ELF-1 (cell line): ENCODE measurements at regions not wholly inside any gene's neighbourhood (a gene's known extent, or its start where the extent isn't known, plus 50 kb on each side); places are given as distances from the start of the nearest gene placed in this dataset.
A peak's percentile ranks its signal among the peaks of the same experiment; 100 is the strongest.
"Not testable (repeated sequence)": the region's sequence is repeated elsewhere in the genome, so short reads cannot be mapped to it uniquely, and the experiment has no call there.

Source experiments
- DNase-seq: peaks from one replicate; pipeline ENCODE4 v3.0.0-alpha.2; 2016; ENCODE audit warnings: low read depth, low spot score

DNA sequence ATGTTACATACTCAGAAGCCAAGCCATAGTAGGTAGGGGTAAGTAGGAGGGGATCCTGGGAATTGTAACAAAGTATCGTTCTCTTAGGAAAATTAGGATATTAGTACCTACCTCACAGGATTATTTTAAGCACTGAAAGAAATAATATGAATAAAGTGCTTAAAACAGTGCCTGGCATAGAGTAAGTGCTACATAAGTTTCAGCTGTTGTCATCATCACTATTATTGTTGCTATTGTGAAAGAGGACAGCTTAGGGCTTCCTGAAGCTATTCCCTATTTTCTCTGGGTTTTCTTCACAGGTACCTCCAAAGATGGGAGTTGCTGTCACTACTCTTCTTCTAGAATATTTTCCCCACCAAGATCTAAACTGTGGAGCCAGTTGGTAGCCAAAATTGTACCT lies 443.7 kb upstream of the FGF16 start:
- no peak for DNase-seq

DNA sequence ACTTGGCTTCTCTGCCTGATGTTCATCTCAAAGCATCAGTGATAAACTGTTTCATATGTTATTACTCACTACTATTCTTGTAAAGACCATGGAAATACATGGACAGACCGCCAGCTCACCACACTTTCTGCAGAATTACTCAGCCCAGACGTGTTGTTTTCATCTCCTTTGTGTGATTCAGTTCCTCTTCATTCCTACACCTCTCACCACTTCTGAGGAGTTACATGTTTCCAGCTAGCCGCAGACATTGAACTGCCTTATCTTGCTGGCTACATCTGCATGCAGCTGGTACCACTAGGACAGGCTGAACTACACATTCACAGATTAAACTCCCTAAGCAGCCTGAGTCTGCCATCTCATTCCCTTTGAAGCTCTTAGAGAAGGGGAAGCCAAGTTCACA lies 443.2 kb upstream of the FGF16 start:
- DNase-seq, result no peak

DNA sequence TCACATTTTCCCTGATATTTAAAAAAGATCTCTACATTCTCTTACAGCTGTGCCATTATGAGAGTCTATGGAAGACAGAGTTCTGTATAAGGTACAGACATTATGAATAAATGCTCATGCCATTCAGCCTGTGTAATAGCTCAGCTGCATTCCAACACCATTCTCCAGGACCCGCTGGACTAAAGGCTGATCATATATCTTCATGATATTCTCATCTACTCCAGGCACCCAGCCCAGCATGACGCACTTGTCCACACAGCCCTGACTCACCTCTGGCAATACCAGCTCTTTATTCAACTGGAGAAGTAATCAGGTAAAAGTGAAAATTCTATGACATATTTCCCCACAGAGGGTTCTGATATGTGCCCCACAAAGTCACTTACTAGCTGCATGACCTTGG lies 437.5 kb upstream of the FGF16 start:
- no peak for DNase-seq

DNA sequence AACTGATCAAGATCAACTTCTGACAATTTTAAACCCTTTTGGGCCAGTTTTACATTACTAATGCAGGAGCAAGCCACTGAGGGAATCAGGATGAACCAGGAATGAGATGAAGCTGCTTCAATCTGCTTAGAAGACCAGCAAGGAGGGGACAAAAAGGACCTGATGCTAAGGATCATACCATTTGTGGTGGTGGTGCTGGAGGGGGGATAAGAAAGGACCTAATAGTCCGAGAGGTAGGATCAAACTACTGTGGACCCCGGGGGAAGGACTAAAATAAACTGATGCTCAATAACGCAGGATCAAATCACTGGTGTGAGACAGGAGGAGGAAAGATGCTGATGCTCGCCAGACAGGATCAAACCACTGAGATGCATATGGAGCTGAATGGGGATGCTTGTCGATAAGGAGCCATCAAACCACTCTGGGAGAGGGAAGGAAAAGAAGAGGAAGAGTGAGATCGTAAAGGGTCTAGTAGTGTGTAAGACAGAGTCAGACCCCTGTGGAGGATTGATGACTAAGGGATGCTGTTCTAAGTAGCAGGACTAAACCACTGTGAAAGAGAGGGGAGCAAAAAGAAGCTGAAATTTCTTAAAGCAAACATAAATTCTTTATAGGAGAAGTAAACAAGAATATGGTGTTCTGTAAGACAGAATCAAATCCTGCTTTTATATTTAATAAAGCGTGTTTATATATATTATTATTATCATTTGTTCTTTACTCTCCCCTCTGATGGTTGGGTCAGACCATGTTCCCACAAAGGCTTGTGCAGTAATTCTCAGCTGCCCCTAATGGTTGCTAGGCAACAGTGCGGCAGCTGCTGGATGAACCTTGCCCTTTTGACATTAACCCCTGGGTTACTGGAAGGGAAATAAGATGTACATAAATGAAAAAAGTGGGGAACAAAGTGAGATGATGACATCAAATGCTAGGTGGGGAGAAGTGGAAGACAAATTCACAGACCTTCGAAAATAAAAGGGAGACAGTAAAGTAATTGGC lies 432.5 kb upstream of the FGF16 start:
- peak; percentile 82 for DNase-seq

DNA sequence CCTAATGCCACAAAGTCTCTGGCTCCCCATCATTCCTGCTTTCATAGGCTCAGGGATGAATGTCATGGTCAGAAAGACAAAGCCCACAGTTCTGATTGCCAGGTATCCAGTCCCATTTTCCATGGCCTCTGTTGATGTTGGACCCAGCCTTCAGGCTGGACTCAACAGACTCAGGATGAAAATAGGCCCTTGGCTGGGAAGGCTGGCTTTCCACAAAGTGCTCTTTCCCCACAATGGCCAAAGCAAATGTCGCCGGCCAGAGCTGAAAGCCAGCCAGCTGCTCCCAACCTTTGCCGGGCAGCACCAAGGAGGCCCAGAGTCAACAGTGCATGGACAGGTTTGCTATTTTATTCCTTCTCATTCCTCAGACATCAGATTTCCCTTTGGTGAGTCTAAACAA lies 430.1 kb upstream of the FGF16 start:
- DNase-seq, result no peak

DNA sequence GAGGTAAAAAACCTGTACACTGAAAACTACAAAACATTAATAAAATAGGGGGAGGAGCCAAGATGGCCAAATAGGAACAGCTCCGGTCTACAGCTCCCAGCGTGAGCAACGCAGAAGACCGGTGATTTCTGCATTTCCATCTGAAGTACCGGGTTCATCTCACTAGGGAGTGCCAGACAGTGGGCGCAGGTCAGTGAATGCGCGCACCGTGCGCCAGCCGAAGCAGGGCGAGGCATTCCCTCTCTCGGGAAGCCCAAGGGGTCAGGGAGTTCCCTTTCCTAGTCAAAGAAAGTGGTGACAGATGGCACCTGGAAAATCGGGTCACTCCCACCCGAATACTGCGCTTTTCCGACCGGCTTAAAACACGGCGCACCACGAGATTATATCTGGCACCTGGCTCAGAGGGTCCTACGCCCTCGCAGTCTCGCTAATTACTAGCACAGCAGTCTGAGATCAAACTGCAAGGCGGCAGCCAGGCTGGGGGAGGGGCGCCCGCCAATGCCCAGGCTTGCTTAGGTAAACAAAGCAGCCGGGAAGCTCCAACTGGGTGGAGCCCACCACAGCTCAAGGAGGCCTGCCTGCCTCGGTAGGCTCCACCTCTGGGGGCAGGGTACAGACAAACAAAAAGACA lies 400.9 kb upstream of the FGF16 start:
- peak; percentile 86 for DNase-seq

DNA sequence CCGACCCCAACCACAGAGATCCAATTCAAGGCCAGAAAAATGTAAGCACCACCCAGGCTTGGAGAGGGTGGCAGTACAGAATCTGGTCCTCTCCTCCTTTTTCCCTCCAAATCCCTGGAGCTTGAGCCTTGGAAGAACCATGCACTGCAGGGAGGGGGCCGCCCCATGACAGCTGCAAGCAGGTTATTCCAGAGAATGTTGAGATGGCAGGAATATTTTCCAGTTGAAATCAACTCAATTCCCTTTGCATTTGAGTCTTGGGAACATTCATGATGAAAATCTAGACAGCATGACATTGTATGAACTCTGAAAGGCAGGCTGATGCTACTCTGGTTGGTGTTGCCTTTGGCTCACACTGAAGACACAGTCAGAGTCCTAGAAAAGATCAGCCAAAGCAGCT lies 386.6 kb upstream of the FGF16 start:
- DNase-seq, result no peak

DNA sequence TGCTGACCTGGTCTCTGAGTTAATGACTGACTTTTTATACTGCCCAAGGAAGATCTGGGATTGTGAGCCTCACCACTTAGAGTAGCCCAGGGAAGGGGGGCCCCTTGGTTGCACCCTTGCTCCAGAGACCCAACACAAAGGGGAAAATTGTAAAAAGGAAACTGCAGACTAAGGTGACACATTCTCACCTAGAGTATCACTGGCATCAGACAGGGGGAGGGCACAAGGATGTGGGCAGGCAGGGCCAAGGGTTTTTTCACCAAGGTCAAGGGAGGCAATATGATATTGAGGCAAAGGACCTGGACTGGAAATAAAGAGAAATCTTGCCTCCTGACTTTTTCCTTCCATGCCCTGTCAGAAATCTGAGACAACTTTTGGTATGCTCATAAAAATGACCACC lies 386.2 kb upstream of the FGF16 start:
- DNase-seq, result no peak

DNA sequence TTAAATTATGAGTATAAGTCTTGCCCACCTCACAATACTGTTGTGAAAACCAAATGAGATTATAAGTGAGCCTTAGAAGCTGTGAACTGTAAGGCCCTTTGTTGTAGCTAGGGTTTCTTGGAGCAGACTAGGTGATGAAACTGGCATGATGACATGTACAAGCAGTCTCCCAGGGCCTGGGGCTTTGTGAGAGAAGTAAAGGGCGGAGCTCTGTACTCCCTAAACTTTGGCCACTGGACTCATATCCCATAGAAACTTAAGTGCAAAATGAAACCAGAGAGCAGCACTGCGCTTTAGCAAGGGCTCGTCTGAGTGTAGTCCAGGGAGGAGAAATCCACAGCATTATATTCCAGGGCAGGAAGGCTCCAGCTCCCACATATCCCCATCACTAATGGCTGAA lies 385.6 kb upstream of the FGF16 start:
- no peak for DNase-seq

DNA sequence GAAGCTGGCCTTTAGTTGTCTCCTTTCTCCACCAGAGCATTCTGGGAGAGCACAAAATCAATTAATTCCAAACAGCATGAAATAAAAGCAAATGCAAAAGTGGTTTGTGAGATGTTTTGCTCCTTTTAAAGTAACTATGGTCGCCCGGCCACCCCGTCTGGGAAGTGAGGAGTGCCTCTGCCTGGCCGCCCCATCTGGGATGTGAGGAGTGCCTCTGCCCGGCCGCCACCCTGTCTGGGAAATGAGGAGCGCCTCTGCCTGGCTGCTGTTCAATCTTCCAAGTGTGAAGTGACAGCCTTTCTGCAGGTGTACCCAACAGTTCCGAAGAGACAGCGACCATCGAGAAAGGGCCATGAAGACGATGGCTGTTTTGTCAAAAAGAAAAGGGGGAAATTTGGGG lies 381.3 kb upstream of the FGF16 start:
- no peak for DNase-seq

DNA sequence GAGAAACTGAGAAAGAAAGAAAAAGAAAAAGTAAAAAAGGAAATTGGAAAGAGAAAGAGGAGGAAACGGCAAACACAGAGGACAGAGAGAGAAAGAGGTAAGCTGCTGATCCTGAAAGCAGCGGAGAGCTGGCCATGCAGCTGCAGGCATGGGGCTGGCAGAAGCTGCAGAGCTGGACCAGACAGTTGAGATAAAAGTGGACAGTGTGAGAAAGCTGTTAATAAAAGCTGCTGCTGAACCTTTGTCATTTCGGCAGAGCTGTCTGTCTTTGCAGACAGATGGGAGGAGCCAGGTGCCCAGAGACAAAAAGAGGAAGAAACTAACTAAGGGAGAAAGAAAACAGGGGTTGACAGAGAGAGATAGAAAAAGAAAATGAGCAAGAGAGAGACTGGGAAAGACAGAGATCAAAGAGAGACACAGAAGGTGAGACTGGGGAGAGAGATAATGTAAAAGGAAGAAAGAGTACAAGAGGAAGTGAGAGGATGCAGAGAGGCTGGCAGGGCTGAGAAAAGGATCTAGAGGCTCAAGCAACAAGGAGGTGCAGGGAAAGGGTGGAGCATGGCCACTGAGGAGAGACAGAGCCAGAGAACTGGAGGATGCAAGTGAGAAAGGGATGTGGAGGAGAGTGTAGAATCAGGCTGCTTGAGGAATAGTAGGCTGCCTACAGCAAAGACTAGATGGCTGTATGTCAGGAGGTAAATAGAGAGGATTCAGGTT lies 376.8 kb upstream of the FGF16 start:
- DNase-seq, result no peak

DNA sequence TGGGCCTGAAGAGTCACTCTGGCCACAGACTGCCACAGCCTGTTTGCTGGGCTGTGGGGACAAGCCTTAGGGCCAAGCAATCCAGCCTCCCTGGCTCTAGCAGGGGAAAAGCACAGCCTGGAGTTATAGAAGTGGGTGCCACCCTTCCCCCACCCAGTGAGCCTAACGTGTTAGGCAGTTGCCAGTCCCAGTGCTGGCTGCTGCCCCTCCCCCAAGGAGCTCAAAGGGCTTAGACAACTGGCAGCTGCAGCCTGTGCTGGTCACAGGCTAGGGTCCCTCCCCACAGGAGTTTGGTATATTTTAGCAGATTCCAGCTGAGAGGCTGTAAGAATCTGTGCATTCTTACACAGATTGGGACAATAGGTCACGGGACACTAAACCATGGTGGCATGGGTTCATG lies 370.3 kb upstream of the FGF16 start:
- peak; percentile 53 for DNase-seq

DNA sequence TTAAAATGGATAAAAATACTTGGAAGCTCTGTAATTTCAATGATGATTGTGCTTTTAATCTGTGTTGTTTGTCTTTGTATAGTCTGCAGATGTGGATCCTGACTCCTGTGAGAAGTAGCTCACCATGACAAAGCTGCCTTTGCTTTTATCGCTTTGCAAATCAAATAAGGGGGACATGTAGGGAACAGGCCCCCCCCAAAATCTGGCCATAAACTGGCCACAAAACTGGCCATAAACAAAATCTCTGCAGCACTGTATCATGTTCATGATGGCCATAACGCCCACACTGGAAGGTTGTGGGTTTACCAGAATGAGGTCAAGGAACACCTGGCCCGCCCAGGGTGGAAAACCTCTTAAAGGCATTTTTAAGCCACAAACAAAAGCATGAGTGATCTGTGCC lies 366.0 kb upstream of the FGF16 start:
- not testable (repeated sequence) for DNase-seq

DNA sequence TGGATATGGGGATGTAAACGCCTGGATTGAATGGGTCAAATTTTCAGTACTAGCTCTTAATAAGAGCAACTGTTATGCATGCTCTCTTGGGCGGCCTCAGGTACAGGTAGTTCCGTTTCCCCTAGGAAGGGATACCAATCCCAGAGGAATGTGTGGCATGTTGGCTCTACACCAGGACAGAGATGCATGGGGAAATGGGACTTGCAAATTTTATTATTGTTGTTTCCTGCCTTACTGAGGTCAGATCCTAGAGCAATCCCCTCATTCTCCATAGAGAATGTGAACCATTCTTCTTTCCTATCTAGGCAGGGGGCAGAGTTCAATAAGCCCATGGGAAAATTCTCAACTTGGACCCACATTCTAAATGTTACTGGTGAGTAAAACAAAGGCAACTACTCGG lies 361.8 kb upstream of the FGF16 start:
- no peak for DNase-seq

DNA sequence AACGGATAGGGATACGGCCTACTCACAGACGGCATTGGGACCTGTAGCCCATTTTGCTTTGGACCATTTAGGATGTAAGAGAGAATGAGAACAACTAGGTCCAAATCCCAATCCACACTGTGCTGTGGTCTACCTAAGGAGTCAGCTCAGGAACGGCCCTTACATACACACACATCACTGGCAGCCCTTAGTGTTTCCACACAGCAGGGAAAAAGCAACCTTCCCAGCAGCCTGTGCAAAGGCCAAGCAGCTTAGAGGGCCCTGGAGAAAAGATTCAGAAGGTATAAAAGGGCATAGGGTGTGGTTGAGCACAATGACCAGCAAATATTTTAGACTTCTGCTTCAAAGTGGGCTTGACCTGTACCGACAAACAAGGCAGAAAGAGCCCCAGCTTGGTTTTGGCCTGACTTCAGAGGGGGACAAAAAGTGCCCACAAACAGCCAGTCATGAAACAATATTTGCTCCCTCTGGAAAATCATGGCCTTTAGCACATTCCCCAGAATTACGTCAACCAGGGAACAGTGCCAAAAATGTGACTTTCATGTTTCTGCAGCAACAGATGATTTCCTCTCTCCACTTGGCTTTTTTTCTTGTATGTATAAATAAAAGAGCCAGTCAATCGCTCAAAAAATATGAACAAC lies 359.5 kb upstream of the FGF16 start:
- DNase-seq, result no peak

DNA sequence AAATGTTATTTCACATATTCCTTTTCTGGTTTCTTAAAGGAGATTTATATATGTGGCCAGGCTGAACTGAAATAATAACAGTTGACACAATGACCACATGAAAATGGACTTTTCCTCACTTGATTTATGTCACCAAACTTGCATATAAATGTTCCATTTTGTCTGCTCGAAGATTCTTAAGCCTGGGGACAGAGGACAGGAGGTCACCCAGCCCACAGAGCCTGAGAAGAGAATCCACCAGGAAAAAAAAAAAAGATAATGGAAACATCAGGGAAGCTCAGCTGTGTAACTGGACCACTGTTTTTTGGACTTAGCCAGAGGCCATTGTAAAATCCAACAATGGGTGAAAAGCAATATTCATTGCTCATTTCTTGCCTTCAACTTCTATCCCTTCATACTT lies 359.0 kb upstream of the FGF16 start:
- no peak for DNase-seq

DNA sequence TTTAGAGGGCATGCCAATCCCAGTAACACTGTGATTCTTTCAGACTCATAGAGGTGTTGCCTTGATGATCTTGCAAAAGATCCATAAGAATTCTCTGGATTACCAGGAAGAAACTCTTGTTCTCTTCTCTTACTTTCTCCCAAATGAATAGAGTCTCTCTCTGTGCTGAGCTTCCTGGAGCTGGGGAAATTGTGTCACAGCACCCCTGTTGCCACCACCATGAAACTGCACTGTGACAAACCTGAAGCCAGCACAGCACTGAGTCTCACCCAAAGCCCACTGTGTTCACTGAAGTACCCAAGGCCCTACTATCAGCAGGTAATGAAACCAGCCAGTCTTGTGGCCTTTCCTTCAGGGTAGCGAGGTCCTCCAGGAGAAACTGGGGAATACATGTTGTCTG lies 332.7 kb upstream of the FGF16 start:
- DNase-seq, result peak; percentile 13

DNA sequence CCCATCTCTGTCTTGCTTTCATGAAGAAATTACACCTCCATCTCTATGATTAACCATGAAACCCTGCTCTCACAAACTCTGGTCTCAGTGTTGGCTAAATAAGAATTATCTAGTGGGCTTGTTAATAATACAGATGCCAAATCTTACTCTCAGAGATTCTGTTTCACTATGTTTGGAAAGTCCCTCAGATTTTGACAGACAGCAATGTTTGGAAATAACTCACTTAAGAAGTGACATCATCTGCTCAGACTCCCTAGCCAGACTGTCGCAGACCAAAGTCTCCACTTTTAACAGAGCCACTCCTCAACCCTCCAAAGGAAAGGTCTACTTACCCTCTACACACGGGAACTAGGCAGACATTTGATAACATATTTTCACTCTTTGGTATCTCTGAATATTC lies 328.5 kb upstream of the FGF16 start:
- no peak for DNase-seq

DNA sequence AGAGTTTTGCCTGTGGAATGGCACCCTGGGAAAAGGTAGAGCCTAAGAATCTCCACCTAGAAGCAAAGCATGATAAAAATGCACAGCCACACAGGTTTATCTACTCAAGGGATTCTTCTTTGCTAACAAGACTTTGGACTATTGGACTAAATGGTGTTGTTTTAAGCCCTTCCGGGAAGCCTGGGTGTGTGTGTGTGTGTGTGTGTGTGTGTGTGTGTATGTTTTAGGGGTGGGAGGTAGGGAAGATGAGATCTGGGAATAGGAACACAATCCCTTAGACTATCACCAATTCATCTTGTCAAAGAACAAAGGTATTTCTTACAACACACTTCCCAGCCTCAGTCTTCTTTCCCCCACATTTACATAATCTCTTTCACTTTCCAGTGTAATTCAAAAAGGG lies 327.5 kb upstream of the FGF16 start:
- no peak for DNase-seq

DNA sequence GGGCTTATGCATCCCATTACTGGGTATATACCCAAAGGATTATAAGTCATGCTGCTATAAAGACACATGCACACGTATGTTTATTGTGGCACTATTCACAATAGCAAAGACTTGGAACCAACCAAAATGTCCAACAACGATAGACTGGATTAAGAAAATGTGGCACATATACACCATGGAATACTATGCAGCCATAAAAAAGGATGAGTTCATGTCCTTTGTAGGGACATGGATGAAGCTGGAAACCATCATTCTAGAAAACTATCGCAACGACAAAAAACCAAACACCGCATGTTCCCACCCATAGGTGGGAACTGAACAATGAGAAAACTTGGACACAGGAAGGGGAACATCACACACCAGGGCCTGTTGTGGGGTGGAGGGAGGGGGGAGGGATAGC lies 323.3 kb upstream of the FGF16 start:
- DNase-seq, result not testable (repeated sequence)

DNA sequence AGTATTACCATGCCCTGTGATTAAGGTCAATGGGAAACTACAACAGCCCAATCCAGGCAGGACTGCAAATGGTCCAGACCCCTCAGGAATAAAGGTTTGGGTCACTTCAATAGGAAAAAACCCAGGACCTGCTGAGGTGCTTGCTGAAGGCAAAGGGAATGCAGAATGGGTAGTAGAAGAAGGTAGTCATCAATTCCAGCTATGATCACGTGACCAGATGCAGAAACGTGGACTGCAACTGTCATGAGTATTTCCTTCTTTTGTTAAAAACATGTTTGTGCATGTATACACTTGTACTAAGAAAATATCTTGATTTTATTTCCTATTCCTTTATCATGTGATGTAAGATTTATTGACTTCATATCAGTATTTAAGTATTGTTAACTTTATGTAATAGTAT lies 319.6 kb upstream of the FGF16 start:
- DNase-seq, result not testable (repeated sequence)

DNA sequence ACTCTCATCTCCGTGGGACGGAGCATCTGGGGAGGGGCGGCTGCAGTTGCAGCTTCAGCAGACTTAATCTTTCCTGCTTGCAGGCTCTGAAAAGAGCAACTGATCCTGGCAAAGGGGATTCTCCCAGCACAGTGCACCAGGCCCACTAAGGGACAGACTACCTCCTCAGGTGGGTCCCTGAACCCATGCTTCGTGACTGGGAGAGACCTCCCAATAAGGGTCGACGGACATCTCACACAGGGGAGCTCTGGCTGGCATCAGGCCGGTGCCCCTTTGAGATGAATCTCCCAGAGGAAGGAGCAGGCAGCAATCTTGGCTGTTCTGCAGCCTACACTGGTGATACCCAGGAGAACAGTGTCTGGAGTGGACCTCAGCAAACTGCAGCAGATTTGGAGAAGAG lies 303.3 kb upstream of the FGF16 start:
- no peak for DNase-seq
